Keratinocyte (primary cell): ENCODE measurements at regions not wholly inside any gene's neighbourhood (a gene's known extent, or its start where the extent isn't known, plus 50 kb on each side); places are given as distances from the start of the nearest gene placed in this dataset.

Source experiments
- DNase-seq: peaks from one replicate; pipeline ENCODE4 v3.0.0-alpha.2; 2011; ENCODE audit warnings: low read depth, missing footprints, low spot score
- FAIRE-seq: peaks from 2 replicates; lab custom pipeline; 2011; peaks lifted over from hg19 to GRCh38; lab: Jason Lieb, UNC
- H2AFZ ChIP-seq: 2 replicates; pipeline ENCODE4 v1.6.0; 2012; ENCODE audit warnings: low read length, control low read depth, inconsistent platforms; ENCODE audit not compliant: control insufficient read depth
- H3K27ac ChIP-seq: 2 replicates; pipeline ENCODE4 v1.5.1; 2011; ENCODE audit warnings: low read length; ENCODE audit not compliant: control insufficient read depth, insufficient read depth
- H3K27me3 ChIP-seq: 3 replicates; pipeline ENCODE4 v1.6.0; 2011; ENCODE audit warnings: low read length; ENCODE audit not compliant: control insufficient read depth, insufficient read depth; ENCODE audit errors: extremely low read depth
- H3K36me3 ChIP-seq, 2 experiments: 2 replicates in 1 of 2; 3 replicates in 1 of 2; pipeline ENCODE4 v1.5.1; 2011; ENCODE audit warnings: low read length in 2 of 2, mild to moderate bottlenecking in 1 of 2; ENCODE audit not compliant: control insufficient read depth in 2 of 2, insufficient read depth in 2 of 2; ENCODE audit errors: extremely low read depth in 1 of 2
- H3K4me1 ChIP-seq: 3 replicates; pipeline ENCODE4 v1.5.1; 2011; ENCODE audit warnings: low read length; ENCODE audit not compliant: control insufficient read depth, insufficient read depth; ENCODE audit errors: extremely low read depth
- H3K4me2 ChIP-seq: 3 replicates; pipeline ENCODE4 v1.6.0; 2011; ENCODE audit warnings: low read depth, low read length; ENCODE audit not compliant: control insufficient read depth, insufficient read depth; ENCODE audit errors: extremely low read depth
- H3K4me3 ChIP-seq, 3 experiments: fragments of 200-600 bp in 1 of 3; sonication (generic) in 1 of 3; 2 replicates in 2 of 3; 3 replicates in 1 of 3; pipeline ENCODE4 v1.5.1; 2011 to 2016; ENCODE audit warnings: low read length in 3 of 3, mild to moderate bottlenecking in 3 of 3, control low read depth in 2 of 3, inconsistent platforms in 1 of 3, low read depth in 1 of 3, mixed read lengths in 1 of 3, mixed run types in 1 of 3, moderate library complexity in 1 of 3; ENCODE audit not compliant: control insufficient read depth in 2 of 3, insufficient read depth in 2 of 3; ENCODE audit errors: extremely low read depth in 1 of 3
- H3K79me2 ChIP-seq: 2 replicates; pipeline ENCODE4 v1.6.0; 2012; ENCODE audit warnings: low read length; ENCODE audit not compliant: control insufficient read depth, insufficient read depth
- H3K9ac ChIP-seq: 3 replicates; pipeline ENCODE4 v1.6.0; 2011; ENCODE audit warnings: low read length; ENCODE audit not compliant: control insufficient read depth, insufficient read depth; ENCODE audit errors: extremely low read depth
- H3K9me1 ChIP-seq: 3 replicates; pipeline ENCODE4 v1.6.0; 2011; ENCODE audit warnings: low read length; ENCODE audit not compliant: control insufficient read depth, insufficient read depth; ENCODE audit errors: extremely low read depth
- H3K9me3 ChIP-seq: 2 replicates; pipeline ENCODE4 v1.5.1; 2012; ENCODE audit warnings: low read depth, low read length; ENCODE audit not compliant: control insufficient read depth
- H4K20me1 ChIP-seq: 3 replicates; pipeline ENCODE4 v1.6.0; 2011; ENCODE audit warnings: low read length; ENCODE audit not compliant: control insufficient read depth, insufficient read depth; ENCODE audit errors: extremely low read depth
- EZH2 ChIP-seq: IDR thresholded peaks from one replicate; pipeline ENCODE4 v1.6.1; 2012; ENCODE audit warnings: inconsistent platforms, mild to moderate bottlenecking, low read length, moderate library complexity
- dilution Hi-C: fragments of 300-500 bp; cut with MboI; formaldehyde crosslinking; loops from one replicate; pipeline ENCODE4 v1.7.0; 2020; ENCODE audit warnings: low sequenced_read_pairs; ENCODE audit not compliant: extremely low pct_ligation_motif_present
- TF ChIP-seq, protein P1 (sequence below), 3 experiments: IDR thresholded peaks in 1 of 3; conservative IDR thresholded peaks in 1 of 3; optimal IDR thresholded peaks in 1 of 3; 2 replicates in 2 of 3; 3 replicates in 1 of 3; pipeline versions ENCODE3 to v1.5.1; 2011; ENCODE audit warnings: low read length in 3 of 3, mild to moderate bottlenecking in 3 of 3, moderate library complexity in 2 of 3, control low read depth in 1 of 3, inconsistent platforms in 1 of 3; ENCODE audit not compliant: insufficient read depth in 2 of 3; ENCODE audit errors: extremely low read depth in 1 of 3

DNA sequence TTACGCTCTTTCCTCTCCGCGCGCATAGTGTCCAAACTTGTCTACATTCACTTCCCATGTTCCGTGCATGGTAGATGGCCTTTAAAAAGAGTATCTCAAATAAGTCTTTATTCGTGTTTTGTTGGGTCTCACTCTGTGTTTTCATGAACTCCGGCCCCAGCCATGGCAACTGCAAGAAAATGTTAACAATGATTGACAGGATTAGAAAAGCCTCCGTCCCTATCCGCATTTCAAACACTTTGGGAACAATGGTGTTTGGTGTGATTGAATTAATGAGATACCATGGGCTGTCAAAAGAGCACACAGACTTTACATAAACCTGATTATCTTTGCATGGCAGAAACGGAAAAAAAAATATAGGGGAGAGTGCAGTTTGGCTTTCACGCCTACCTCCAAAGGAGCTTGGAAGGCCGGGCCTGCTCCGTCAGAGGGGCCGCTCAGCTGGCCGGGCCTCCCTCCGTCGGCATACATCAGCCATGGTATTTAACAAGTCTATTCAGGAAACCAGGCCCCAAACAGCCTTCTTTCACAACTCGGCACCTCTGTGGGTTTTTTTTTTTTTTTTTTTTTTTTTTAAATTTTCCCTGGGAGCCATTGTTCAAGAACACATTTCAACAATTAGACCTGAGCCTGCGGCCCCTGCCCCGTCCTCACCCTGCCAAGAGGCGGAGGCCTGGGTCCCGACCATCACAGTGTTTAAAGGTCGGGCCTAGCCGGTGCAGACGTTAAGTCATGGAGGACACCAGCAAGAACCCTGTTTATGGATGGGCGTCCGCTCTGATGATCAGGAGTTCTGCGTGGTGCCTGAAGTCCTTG, 323.8 kb upstream of the IRX4 start:
- no peak overlapping the region for H3K9ac ChIP-seq
- no peaks in the 10 kb centered on the region for H3K9me1 ChIP-seq
- no peak overlapping the region for H3K4me3 ChIP-seq
- H2AFZ ChIP-seq: no peak overlapping the region
- no peaks in the 10 kb centered on the region for H3K36me3 ChIP-seq
- H3K9me3 ChIP-seq: no peaks in the 10 kb centered on the region
- no peak overlapping the region for H3K4me2 ChIP-seq
- FAIRE-seq (no peak), DNase-seq (no peak)
- TF ChIP-seq, protein P1, sequence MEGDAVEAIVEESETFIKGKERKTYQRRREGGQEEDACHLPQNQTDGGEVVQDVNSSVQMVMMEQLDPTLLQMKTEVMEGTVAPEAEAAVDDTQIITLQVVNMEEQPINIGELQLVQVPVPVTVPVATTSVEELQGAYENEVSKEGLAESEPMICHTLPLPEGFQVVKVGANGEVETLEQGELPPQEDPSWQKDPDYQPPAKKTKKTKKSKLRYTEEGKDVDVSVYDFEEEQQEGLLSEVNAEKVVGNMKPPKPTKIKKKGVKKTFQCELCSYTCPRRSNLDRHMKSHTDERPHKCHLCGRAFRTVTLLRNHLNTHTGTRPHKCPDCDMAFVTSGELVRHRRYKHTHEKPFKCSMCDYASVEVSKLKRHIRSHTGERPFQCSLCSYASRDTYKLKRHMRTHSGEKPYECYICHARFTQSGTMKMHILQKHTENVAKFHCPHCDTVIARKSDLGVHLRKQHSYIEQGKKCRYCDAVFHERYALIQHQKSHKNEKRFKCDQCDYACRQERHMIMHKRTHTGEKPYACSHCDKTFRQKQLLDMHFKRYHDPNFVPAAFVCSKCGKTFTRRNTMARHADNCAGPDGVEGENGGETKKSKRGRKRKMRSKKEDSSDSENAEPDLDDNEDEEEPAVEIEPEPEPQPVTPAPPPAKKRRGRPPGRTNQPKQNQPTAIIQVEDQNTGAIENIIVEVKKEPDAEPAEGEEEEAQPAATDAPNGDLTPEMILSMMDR (optimal IDR thresholded peaks at IDR 0.05 in 1 of 3, IDR thresholded peaks at IDR 0.05 in 1 of 3, conservative IDR thresholded peaks at IDR 0.05 in 1 of 3; ENCODE audit: extremely low read depth in 1 of 3, insufficient read depth in 2 of 3, low read length in 3 of 3): no peak
- TF ChIP-seq EZH2: no peak
- no peaks in the 10 kb centered on the region for H3K4me1 ChIP-seq
- no peak overlapping the region for H3K27ac ChIP-seq
- no peaks in the 10 kb centered on the region for H3K79me2 ChIP-seq
- H4K20me1 ChIP-seq: no peaks in the 10 kb centered on the region
- dilution Hi-C loops: no loop called here
- no peaks in the 10 kb centered on the region for H3K27me3 ChIP-seq

DNA sequence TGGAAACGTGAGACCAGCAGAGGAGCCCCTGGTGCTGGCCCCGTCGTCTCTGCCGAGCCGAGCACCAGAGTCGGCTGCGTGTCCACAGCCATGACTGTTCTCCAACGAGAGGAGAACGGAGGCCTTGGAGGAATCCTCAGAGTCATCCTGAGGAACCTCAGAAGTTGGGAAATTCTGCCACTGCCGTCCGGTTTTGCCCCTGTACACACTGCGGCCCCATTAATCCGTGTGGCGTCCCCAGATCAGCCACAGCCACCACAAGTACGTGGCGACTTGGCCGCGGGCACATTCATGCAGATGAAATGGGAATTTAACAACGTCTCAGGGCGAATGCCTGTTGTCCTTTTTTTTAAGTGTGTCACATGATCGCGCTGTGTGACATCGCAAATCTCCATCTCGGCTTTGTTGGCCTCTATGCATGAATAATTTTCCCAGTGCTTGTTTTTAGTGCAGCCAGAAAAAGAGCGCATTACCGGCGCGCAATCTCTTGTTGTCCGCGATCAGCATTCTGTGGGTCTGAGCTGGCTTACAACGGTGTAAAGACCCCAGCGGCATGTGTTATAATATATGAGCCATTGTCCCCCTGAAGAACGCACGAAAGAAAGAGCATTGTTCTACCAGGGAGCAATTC, 323.0 kb upstream of the IRX4 start:
- TF ChIP-seq, protein P1 (optimal IDR thresholded peaks at IDR 0.05 in 1 of 3, IDR thresholded peaks at IDR 0.05 in 1 of 3, conservative IDR thresholded peaks at IDR 0.05 in 1 of 3; ENCODE audit: extremely low read depth in 1 of 3, insufficient read depth in 2 of 3, low read length in 3 of 3): no peak
- no peak for TF ChIP-seq EZH2
- no peaks in the 10 kb centered on the region for H4K20me1 ChIP-seq
- H3K27ac ChIP-seq: no peak overlapping the region
- no peaks in the 10 kb centered on the region for H3K9me3 ChIP-seq
- H3K4me2 ChIP-seq: no peak overlapping the region
- no peaks in the 10 kb centered on the region for H3K79me2 ChIP-seq
- H3K9me1 ChIP-seq: no peaks in the 10 kb centered on the region
- FAIRE-seq (no peak), DNase-seq (no peak)
- H3K27me3 ChIP-seq: peaks cover 5% of the 10 kb centered on the region
- dilution Hi-C loops: no loop called here
- H2AFZ ChIP-seq: no peak overlapping the region
- no peak overlapping the region for H3K4me3 ChIP-seq
- no peak overlapping the region for H3K9ac ChIP-seq
- H3K36me3 ChIP-seq: no peaks in the 10 kb centered on the region
- no peaks in the 10 kb centered on the region for H3K4me1 ChIP-seq
